GM19452 (cell line): ENCODE measurements at regions not wholly inside any gene's neighbourhood (a gene's known extent, or its start where the extent isn't known, plus 50 kb on each side); places are given as distances from the start of the nearest gene placed in this dataset.

ENCODE experiments used
- ATAC-seq: cut with Tn5 transposase; IDR thresholded peaks from one replicate; pipeline ENCODE4 v1.9.1; 2021; ENCODE audit not compliant: unreplicated experiment

- no peak for ATAC-seq
These were observed 249.6 kb upstream of the TBX3 start for GRCh38 chr12:114933428-114934160.

GRCh38 chr12:114932806-114933205 lies 248.8 kb upstream of the TBX3 start:
- no peak for ATAC-seq

- ATAC-seq, result no peak
These were observed 247.1 kb upstream of the TBX3 start for GRCh38 chr12:114931025-114931424.

- no peak for ATAC-seq
These were observed 242.4 kb upstream of the TBX3 start for GRCh38 chr12:114926341-114926740.

GRCh38 chr12:114924946-114925475 lies 241.0 kb upstream of the TBX3 start:
- ATAC-seq, result no peak

GRCh38 chr12:114921781-114922180 lies 237.8 kb upstream of the TBX3 start:
- no peak for ATAC-seq

GRCh38 chr12:114920771-114921554 lies 237.0 kb upstream of the TBX3 start:
- ATAC-seq, result no peak

GRCh38 chr12:114919479-114919878 lies 235.5 kb upstream of the TBX3 start:
- ATAC-seq, result no peak

- ATAC-seq, result no peak
These were observed 234.7 kb upstream of the TBX3 start for GRCh38 chr12:114918535-114919233.

- ATAC-seq, result no peak
These were observed 234.0 kb upstream of the TBX3 start for GRCh38 chr12:114917953-114918352.

GRCh38 chr12:114917307-114917706 lies 233.3 kb upstream of the TBX3 start:
- no peak for ATAC-seq

- ATAC-seq, result no peak
These were observed 232.6 kb upstream of the TBX3 start for GRCh38 chr12:114916541-114916940.

GRCh38 chr12:114916124-114916523 lies 232.1 kb upstream of the TBX3 start:
- no peak for ATAC-seq

- no peak for ATAC-seq
These were observed 230.2 kb upstream of the TBX3 start for GRCh38 chr12:114913871-114914801.

- no peak for ATAC-seq
These were observed 228.8 kb upstream of the TBX3 start for GRCh38 chr12:114912811-114913210.

GRCh38 chr12:114911196-114911595 lies 227.2 kb upstream of the TBX3 start:
- no peak for ATAC-seq

GRCh38 chr12:114904254-114905003 lies 220.5 kb upstream of the TBX3 start:
- ATAC-seq, result no peak

GRCh38 chr12:114903083-114903691 lies 219.2 kb upstream of the TBX3 start:
- ATAC-seq, result no peak

- no peak for ATAC-seq
These were observed 218.7 kb upstream of the TBX3 start for GRCh38 chr12:114902665-114903064.
